K562 (cell line): ENCODE measurements at regions not wholly inside any gene's neighbourhood (a gene's known extent, or its start where the extent isn't known, plus 50 kb on each side); places are given as distances from the start of the nearest gene placed in this dataset.

Experiments used
- ATF4 ChIP-seq: fragments of 450-650 bp; formaldehyde crosslinking; IDR thresholded peaks from 2 replicates; pipeline ENCODE4 v1.4.0; 2022; ENCODE audit warnings: mild to moderate bottlenecking, moderate library complexity
- ATF7 ChIP-seq: fragments of 450-650 bp; IDR thresholded peaks from 2 replicates; pipeline ENCODE4 v1.7.1; 2014; ENCODE audit warnings: mild to moderate bottlenecking, moderate library complexity
- BDP1 ChIP-seq: IDR thresholded peaks from 3 replicates; pipeline ENCODE4 v1.6.1; 2011; ENCODE audit not compliant: insufficient read length, insufficient read depth
- E2F4 ChIP-seq: sonication (generic); formaldehyde crosslinking; IDR thresholded peaks from 2 replicates; pipeline ENCODE4 v1.8.0; 2022; ENCODE audit warnings: mild to moderate bottlenecking, low read depth, missing genetic modification reagents
- ELK3 ChIP-seq: fragments of 450-650 bp; formaldehyde crosslinking; IDR thresholded peaks from 2 replicates; pipeline ENCODE4 v1.4.0; 2020; ENCODE audit warnings: mild to moderate bottlenecking
- ERF ChIP-seq: fragments of 450-650 bp; formaldehyde crosslinking; IDR thresholded peaks from 2 replicates; pipeline ENCODE4 v1.4.0; 2020; ENCODE audit warnings: mild to moderate bottlenecking, mixed read lengths
- FOXA1 ChIP-seq: fragments of 450-650 bp; IDR thresholded peaks from 2 replicates; pipeline ENCODE4 v1.6.1; 2016; ENCODE audit warnings: mild to moderate bottlenecking, borderline replicate concordance
- HCFC1 ChIP-seq: IDR thresholded peaks from 2 replicates; pipeline ENCODE4 v1.6.1; 2012; ENCODE audit warnings: low read depth, low read length, improper control_type of control experiment
- HNRNPK ChIP-seq: fragments of 200-400 bp; formaldehyde crosslinking; IDR thresholded peaks from one replicate; pipeline ENCODE4 v1.6.1; 2018; ENCODE audit warnings: mild to moderate bottlenecking, low read depth, low read length; ENCODE audit not compliant: poor library complexity, severe bottlenecking
- IRF2 ChIP-seq: sonication (generic); formaldehyde crosslinking; IDR thresholded peaks from 2 replicates; pipeline ENCODE4 v1.8.1; 2022; ENCODE audit warnings: mild to moderate bottlenecking, missing genetic modification reagents
- JUNB ChIP-seq: fragments of 450-650 bp; formaldehyde crosslinking; conservative IDR thresholded peaks from 2 replicates; pipeline ENCODE4 v1.4.0; 2020; ENCODE audit warnings: mild to moderate bottlenecking
- KDM2B ChIP-seq: fragments of 250-450 bp; sonication (Bioruptor Pico); IDR thresholded peaks from 2 replicates; pipeline ENCODE4 v1.8.0; 2021; ENCODE audit warnings: mild to moderate bottlenecking, moderate library complexity
- SMARCC2 ChIP-seq: fragments of 450-650 bp; IDR thresholded peaks from 2 replicates; pipeline ENCODE4 v1.6.1; 2017; ENCODE audit warnings: antibody characterized with exemption, moderate library complexity, mild to moderate bottlenecking, low read depth
- ZNF253 ChIP-seq: fragments of 250-450 bp; sonication (Bioruptor Pico); conservative IDR thresholded peaks from 2 replicates; pipeline ENCODE4 v1.6.1; 2021; ENCODE audit warnings: mild to moderate bottlenecking
- ZNF408 ChIP-seq: fragments of 250-450 bp; sonication (Bioruptor Pico); IDR thresholded peaks from 2 replicates; pipeline ENCODE4 v1.4.0; 2020; ENCODE audit warnings: low read depth, mild to moderate bottlenecking, moderate library complexity
- TF ChIP-seq, protein P1 (sequence below): fragments of 250-450 bp; sonication (Bioruptor Pico); IDR thresholded peaks from 2 replicates; pipeline ENCODE4 v1.4.0; 2020
- TF ChIP-seq, protein P2 (sequence below), 2 experiments: fragments of 450-650 bp; IDR thresholded peaks; 2 replicates each; pipeline ENCODE4 v1.6.1; 2016
- TF ChIP-seq, protein P3 (sequence below), 2 experiments: fragments of 150-350 bp in 1 of 2; IDR thresholded peaks; 2 replicates each; pipeline ENCODE4 v1.6.1; 2012 to 2016; ENCODE audit warnings: low read depth in 2 of 2, low read length in 2 of 2, mild to moderate bottlenecking in 1 of 2, moderate library complexity in 1 of 2
- TF ChIP-seq, protein P4 (sequence below): fragments of 450-650 bp; IDR thresholded peaks from 2 replicates; pipeline ENCODE4 v1.6.1; 2016; ENCODE audit warnings: missing biosample characterization, missing genetic modification characterization

DNA sequence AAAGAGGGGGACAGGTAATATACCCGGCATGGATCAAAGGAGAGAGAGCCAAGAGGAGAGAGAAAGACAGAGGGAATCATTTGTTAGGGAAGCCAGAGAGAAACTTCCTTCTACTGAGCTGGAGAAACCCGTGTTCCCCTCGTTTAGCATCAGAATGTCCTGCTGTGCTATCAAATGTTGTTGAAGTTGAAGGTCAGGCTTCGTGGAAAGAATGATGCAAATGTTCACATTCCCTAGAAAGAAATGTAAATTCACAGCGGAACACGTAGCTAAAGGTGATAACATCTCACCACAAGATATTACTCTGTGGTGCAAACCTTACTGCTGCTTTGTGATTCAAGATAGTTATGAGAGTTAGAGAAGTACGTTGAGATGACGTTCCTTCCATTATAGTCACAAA, 258.1 kb downstream of the LNPK start (continued):
- TF ChIP-seq, protein P1, sequence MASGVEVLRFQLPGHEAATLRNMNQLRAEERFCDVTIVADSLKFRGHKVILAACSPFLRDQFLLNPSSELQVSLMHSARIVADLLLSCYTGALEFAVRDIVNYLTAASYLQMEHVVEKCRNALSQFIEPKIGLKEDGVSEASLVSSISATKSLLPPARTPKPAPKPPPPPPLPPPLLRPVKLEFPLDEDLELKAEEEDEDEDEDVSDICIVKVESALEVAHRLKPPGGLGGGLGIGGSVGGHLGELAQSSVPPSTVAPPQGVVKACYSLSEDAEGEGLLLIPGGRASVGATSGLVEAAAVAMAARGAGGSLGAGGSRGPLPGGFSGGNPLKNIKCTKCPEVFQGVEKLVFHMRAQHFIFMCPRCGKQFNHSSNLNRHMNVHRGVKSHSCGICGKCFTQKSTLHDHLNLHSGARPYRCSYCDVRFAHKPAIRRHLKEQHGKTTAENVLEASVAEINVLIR (CRISPR knock-in tag): peak; percentile 20; the same call in 1 of the 2 replicates
- peak; percentile 93 for TF ChIP-seq ATF4 (CRISPR knock-in tag)
- TF ChIP-seq SMARCC2: peak; percentile 27; the same call in 1 of the 2 replicates
- no peak for TF ChIP-seq JUNB (CRISPR knock-in tag)
- no peak for TF ChIP-seq ZNF253
- TF ChIP-seq, protein P2, sequence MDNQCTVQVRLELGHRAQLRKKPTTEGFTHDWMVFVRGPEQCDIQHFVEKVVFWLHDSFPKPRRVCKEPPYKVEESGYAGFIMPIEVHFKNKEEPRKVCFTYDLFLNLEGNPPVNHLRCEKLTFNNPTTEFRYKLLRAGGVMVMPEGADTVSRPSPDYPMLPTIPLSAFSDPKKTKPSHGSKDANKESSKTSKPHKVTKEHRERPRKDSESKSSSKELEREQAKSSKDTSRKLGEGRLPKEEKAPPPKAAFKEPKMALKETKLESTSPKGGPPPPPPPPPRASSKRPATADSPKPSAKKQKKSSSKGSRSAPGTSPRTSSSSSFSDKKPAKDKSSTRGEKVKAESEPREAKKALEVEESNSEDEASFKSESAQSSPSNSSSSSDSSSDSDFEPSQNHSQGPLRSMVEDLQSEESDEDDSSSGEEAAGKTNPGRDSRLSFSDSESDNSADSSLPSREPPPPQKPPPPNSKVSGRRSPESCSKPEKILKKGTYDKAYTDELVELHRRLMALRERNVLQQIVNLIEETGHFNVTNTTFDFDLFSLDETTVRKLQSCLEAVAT (IDR thresholded peaks at IDR 0.05): no peak
- TF ChIP-seq, protein P3, sequence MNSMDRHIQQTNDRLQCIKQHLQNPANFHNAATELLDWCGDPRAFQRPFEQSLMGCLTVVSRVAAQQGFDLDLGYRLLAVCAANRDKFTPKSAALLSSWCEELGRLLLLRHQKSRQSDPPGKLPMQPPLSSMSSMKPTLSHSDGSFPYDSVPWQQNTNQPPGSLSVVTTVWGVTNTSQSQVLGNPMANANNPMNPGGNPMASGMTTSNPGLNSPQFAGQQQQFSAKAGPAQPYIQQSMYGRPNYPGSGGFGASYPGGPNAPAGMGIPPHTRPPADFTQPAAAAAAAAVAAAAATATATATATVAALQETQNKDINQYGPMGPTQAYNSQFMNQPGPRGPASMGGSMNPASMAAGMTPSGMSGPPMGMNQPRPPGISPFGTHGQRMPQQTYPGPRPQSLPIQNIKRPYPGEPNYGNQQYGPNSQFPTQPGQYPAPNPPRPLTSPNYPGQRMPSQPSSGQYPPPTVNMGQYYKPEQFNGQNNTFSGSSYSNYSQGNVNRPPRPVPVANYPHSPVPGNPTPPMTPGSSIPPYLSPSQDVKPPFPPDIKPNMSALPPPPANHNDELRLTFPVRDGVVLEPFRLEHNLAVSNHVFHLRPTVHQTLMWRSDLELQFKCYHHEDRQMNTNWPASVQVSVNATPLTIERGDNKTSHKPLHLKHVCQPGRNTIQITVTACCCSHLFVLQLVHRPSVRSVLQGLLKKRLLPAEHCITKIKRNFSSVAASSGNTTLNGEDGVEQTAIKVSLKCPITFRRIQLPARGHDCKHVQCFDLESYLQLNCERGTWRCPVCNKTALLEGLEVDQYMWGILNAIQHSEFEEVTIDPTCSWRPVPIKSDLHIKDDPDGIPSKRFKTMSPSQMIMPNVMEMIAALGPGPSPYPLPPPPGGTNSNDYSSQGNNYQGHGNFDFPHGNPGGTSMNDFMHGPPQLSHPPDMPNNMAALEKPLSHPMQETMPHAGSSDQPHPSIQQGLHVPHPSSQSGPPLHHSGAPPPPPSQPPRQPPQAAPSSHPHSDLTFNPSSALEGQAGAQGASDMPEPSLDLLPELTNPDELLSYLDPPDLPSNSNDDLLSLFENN (IDR thresholded peaks at IDR 0.05; ENCODE audit: low read depth in 2 of 2, low read length in 2 of 2): no peak
- TF ChIP-seq, protein P4, sequence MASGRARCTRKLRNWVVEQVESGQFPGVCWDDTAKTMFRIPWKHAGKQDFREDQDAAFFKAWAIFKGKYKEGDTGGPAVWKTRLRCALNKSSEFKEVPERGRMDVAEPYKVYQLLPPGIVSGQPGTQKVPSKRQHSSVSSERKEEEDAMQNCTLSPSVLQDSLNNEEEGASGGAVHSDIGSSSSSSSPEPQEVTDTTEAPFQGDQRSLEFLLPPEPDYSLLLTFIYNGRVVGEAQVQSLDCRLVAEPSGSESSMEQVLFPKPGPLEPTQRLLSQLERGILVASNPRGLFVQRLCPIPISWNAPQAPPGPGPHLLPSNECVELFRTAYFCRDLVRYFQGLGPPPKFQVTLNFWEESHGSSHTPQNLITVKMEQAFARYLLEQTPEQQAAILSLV (tag): no peak
- TF ChIP-seq FOXA1: no peak
- TF ChIP-seq ATF7: peak; percentile 77
- TF ChIP-seq E2F4 (CRISPR knock-in tag): no peak
- no peak for TF ChIP-seq BDP1
- TF ChIP-seq HNRNPK: no peak
- TF ChIP-seq IRF2: no peak
- TF ChIP-seq ZNF408: no peak
- no peak for TF ChIP-seq ERF (CRISPR knock-in tag)
- no peak for TF ChIP-seq HCFC1
- TF ChIP-seq KDM2B: no peak
- TF ChIP-seq ELK3 (CRISPR knock-in tag): no peak
